ENCODE measurements at regions not wholly inside any gene's neighbourhood (a gene's known extent, or its start where the extent isn't known, plus 50 kb on each side); places are given as distances from the start of the nearest gene placed in this dataset.

DNA sequence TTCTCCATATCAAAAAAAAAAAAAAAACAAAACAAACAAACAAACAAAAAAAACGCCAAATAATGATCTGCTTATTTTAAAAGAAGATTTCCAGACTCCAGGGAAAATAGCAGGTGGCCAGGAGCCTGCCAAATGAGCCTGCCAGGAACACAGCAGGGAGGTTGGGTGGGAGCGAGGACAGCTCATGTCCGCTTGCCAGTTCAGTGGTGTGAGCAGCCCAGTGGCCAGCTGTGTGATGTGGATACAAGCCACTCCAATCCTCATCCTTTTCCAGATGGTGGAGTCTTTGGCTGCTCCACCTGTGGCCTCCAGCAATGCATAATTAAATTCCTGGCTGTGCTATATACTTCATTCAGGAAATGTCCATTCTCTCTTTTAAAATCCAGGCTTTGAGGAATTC lies 1025.1 kb upstream of the C9orf72 start:
- no peaks in the 10 kb centered on the region for H3K36me3 ChIP-seq (ENCODE audit: control insufficient read depth, insufficient read depth, low read length)
- Mint-ChIP-seq H3K4me3 (no peak overlapping the region), H3K9me3 (peaks cover 0 to 2% of the 10 kb centered on the region in 2 donors), H3K27me3 (ENCODE audit: low read depth in 2 of 2) (no peaks in the 10 kb centered on the region), H3K27ac (no peak overlapping the region), H3K4me1 (peaks cover 0 to 7% of the 10 kb centered on the region in 2 donors), H3K36me3 (no peaks in the 10 kb centered on the region)
- intact Hi-C loops (cut with micrococcal nuclease), result no loop called here
- DNase-seq, result no peak
- ATAC-seq, result no peak
- no peaks in the 10 kb centered on the region for H3K27me3 ChIP-seq (ENCODE audit: control insufficient read depth, insufficient read depth, low read length)
- no peak overlapping the region for H3K4me3 ChIP-seq (ENCODE audit: low read length)
- 87% methylated on average over 3 of the region's 3 CpGs for WGBS (ENCODE audit: insufficient coverage)
- H3K4me1 ChIP-seq (ENCODE audit: control insufficient read depth, insufficient read depth, low read length), result no peaks in the 10 kb centered on the region
- TF ChIP-seq, protein P1, sequence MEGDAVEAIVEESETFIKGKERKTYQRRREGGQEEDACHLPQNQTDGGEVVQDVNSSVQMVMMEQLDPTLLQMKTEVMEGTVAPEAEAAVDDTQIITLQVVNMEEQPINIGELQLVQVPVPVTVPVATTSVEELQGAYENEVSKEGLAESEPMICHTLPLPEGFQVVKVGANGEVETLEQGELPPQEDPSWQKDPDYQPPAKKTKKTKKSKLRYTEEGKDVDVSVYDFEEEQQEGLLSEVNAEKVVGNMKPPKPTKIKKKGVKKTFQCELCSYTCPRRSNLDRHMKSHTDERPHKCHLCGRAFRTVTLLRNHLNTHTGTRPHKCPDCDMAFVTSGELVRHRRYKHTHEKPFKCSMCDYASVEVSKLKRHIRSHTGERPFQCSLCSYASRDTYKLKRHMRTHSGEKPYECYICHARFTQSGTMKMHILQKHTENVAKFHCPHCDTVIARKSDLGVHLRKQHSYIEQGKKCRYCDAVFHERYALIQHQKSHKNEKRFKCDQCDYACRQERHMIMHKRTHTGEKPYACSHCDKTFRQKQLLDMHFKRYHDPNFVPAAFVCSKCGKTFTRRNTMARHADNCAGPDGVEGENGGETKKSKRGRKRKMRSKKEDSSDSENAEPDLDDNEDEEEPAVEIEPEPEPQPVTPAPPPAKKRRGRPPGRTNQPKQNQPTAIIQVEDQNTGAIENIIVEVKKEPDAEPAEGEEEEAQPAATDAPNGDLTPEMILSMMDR (IDR thresholded peaks at IDR 0.05), result no peak
- H3K27ac ChIP-seq (ENCODE audit: low read length), result no peak overlapping the region
- H3K9me3 ChIP-seq (ENCODE audit: control insufficient read depth, insufficient read depth, low read length), result no peaks in the 10 kb centered on the region

DNA sequence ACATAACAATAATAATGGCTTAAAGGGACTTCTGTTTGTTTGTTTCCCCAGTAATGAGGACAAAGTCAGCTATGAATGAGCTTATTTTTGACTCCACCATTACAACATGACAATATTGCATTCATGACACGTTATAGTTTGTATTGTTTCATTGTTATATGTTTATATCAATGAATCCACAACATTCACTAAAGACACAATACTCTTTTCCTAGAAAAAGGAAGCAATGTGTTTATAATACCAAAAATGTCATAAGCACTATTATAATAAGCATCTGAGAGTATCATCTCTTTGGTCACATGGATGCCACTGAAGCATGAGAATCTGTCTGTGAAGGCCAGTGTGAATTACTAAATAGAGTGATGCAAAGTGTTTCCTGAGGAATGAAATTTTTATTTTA lies 1026.9 kb upstream of the C9orf72 start:
- no peak for DNase-seq
- TF ChIP-seq, protein P1 (IDR thresholded peaks at IDR 0.05), result no peak
- ATAC-seq, result no peak
- Mint-ChIP-seq H3K4me3 (no peak overlapping the region), H3K4me1 (peaks cover 0 to 7% of the 10 kb centered on the region in 2 donors), H3K36me3 (no peaks in the 10 kb centered on the region), H3K27me3 (ENCODE audit: low read depth in 2 of 2) (no peaks in the 10 kb centered on the region), H3K9me3 (no peaks in the 10 kb centered on the region), H3K27ac (no peak overlapping the region)
- Histone ChIP-seq H3K27ac (ENCODE audit: low read length) (no peak overlapping the region), H3K4me3 (ENCODE audit: low read length) (no peak overlapping the region), H3K9me3 (ENCODE audit: control insufficient read depth, insufficient read depth, low read length) (no peaks in the 10 kb centered on the region), H3K36me3 (ENCODE audit: control insufficient read depth, insufficient read depth, low read length) (no peaks in the 10 kb centered on the region), H3K27me3 (ENCODE audit: control insufficient read depth, insufficient read depth, low read length) (no peaks in the 10 kb centered on the region), H3K4me1 (ENCODE audit: control insufficient read depth, insufficient read depth, low read length) (no peaks in the 10 kb centered on the region)
- intact Hi-C loops (cut with micrococcal nuclease), result no loop called here
- WGBS (ENCODE audit: insufficient coverage), result no CpG with 5 or more reads among the region's 1 CpG

DNA sequence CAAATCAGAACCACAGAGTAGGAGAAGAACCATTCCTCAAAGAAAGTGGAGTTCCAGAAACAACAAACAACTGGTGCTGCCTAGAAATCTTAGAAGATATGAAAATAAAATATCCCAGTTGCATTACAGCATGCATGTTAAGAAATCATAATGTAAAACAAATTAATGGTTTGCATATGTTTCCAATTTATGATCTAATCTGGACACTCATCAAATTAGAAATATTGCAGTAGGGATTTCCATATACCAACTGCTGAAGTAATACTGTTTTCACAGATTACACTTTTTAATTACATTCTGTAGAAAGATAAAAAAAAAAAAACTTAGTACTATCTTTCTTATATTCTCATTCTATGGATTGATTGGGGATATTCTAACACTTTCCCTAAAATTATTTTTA lies 1034.6 kb upstream of the C9orf72 start:
- Histone ChIP-seq H3K27ac (ENCODE audit: low read length) (no peak overlapping the region), H3K36me3 (ENCODE audit: control insufficient read depth, insufficient read depth, low read length) (no peaks in the 10 kb centered on the region), H3K9me3 (ENCODE audit: control insufficient read depth, insufficient read depth, low read length) (peaks cover 3% of the 10 kb centered on the region), H3K27me3 (ENCODE audit: control insufficient read depth, insufficient read depth, low read length) (no peaks in the 10 kb centered on the region), H3K4me1 (ENCODE audit: control insufficient read depth, insufficient read depth, low read length) (no peaks in the 10 kb centered on the region), H3K4me3 (ENCODE audit: low read length) (no peak overlapping the region)
- H3K9me3 Mint-ChIP-seq, result no peaks in the 10 kb centered on the region
- TF ChIP-seq, protein P1 (IDR thresholded peaks at IDR 0.05), result no peak
- H3K27me3 Mint-ChIP-seq (ENCODE audit: low read depth in 2 of 2), result no peaks in the 10 kb centered on the region
- H3K4me1 Mint-ChIP-seq, result no peaks in the 10 kb centered on the region
- H3K27ac Mint-ChIP-seq, result no peak overlapping the region
- no peak overlapping the region for H3K4me3 Mint-ChIP-seq
- DNase-seq (no peak), ATAC-seq (no peak)
- no peaks in the 10 kb centered on the region for H3K36me3 Mint-ChIP-seq
- intact Hi-C loops (cut with micrococcal nuclease), result no loop called here

DNA sequence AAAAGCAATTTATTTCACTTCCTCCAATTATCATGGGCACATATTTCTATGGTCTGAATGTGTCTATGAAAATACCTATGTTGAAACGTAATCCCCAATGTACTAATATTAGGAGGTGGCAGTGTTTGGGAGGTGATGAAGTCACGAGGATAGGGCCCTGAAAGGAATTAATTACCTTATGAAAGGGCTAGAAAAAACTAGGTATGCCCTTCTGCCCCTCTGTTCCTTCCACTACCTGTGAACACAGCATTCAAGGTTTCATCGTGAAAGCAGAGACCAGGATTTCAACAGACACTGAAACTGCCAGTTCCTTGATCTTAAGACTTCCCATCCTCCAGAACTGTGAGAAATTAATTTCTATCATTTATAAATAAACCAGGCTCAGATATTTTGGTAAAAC lies 1037.1 kb upstream of the C9orf72 start:
- Mint-ChIP-seq H3K4me1 (no peaks in the 10 kb centered on the region), H3K27ac (no peak overlapping the region), H3K4me3 (no peak overlapping the region), H3K27me3 (ENCODE audit: low read depth in 2 of 2) (no peaks in the 10 kb centered on the region), H3K36me3 (no peaks in the 10 kb centered on the region), H3K9me3 (no peaks in the 10 kb centered on the region)
- H3K36me3 ChIP-seq (ENCODE audit: control insufficient read depth, insufficient read depth, low read length), result no peaks in the 10 kb centered on the region
- H3K4me1 ChIP-seq (ENCODE audit: control insufficient read depth, insufficient read depth, low read length), result no peaks in the 10 kb centered on the region
- 44% methylated on average over 2 of the region's 3 CpGs for WGBS (ENCODE audit: insufficient coverage)
- no peak for DNase-seq
- H3K27me3 ChIP-seq (ENCODE audit: control insufficient read depth, insufficient read depth, low read length), result no peaks in the 10 kb centered on the region
- ATAC-seq, result no peak
- no peak overlapping the region for H3K4me3 ChIP-seq (ENCODE audit: low read length)
- no peak overlapping the region for H3K27ac ChIP-seq (ENCODE audit: low read length)
- peaks cover 3% of the 10 kb centered on the region for H3K9me3 ChIP-seq (ENCODE audit: control insufficient read depth, insufficient read depth, low read length)
- TF ChIP-seq, protein P1 (IDR thresholded peaks at IDR 0.05), result no peak
- intact Hi-C loops (cut with micrococcal nuclease), result no loop called here
